ENCODE measurements at regions not wholly inside any gene's neighbourhood (a gene's known extent, or its start where the extent isn't known, plus 50 kb on each side); places are given as distances from the start of the nearest gene placed in this dataset.

DNA sequence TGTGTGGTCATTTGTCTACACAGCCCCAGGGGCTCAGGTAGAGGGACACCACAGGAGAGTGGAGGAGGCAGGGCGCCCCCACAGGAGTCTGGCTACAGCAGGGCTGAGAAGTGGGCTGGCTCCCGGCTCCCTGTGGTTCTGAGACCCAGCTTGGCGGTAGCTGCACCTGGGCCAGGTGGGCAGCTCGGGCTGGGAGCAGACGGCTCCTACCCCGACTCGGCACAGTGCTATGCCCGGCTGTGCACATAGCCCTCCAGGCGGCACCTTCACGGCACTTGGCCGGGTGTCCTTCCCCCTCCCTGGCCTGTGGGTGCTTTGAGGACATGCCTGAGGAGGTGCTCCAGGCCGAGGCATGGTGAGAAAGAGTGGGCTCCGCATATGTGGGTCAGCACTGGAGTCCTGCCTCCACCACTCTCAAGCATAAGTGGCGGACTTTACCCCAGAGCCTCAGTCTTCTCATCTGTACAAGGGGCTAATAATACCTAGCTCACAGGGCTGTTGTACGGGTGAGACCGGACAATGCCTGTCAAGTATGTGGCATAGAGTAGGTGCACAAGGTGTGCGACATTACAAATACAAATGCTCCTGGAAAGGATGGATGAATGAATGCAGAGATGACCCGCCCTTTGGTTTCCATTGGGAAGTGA is 50.1 kb upstream of the JPH3 start:
- no peak for DNase-seq

DNA sequence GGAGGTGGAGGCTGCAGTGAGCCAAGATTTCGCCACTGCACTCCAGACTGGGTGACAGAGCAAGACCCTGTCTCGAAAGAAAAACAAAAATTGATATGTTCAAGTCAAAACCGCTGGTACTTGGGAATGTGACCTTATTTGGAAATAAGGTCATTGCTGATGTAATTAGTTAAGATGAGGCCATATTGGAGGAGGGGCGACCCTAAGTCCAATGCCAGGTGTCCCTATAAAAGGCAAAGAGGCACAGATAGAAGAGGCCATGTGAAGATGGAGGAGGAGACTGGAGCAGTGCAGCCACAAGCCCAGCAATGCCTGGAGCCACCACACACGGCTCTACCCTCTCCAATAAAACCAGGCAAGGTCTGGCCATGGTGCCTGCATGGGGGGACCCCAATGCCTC is 50.8 kb upstream of the JPH3 start:
- DNase-seq: no peak

DNA sequence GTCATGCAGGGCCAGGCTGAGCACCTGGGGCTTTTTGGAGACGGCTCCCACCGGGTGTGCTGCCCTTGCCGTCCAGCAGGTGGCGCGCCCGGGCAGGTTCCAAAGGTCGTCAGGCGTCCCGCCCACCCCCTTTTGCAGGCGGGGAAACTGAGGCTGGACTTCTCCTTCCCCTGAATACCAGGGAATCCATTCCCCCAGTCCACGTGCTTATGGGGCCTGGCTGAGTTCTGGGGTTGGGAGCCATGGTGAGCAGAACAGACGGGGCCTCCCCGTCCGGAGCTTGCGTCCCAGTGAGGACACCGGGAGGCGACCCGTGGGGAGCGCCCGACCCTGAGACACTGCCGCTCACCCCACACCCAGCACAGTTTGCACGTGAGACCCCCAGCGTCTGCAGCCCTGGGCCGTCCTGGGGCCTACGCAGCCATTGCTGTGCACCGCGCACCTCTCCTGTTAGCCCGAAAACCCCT is 51.8 kb upstream of the JPH3 start:
- DNase-seq: peak; percentile 53

DNA sequence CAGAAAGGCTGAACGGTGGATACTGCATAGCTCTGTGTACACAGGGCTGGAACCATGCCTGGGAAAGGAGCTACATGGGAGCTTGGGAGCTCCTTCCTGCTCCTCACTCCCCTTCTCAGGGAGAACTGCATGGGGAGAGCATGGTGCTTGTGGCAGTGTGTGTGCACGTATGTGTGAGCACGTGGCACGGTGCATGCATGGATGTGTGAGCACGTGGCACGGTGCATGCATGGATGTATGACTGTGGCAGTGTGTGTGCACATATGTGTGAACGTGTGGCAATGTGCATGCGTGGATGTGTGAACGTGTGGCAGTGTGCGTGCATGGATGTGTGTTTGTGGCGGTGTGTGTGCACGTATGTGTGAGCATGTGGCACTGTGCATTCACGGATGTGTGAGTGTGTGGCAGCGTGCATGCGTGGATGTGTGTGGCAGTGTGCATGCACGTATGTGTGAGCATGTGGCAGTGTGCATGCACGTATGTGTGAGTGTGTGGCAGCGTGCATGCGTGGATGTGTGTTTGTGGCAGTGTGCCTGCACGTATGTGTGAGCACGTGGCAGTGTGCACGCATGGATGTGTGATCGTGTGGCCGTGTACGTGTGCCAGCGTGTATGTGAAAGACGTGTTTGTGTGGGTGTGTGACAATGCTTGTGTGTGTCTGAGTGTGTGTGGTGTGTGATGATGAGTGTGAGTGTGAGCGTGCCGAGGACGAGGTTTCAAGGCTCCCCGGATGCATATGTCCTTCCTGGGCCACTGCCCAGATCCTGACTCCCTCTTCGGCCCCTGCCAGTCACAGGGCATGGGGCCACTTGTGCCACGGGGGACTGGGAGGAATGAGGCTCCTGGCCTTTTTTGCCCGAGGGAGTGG is 52.4 kb upstream of the JPH3 start:
- no peak for DNase-seq

DNA sequence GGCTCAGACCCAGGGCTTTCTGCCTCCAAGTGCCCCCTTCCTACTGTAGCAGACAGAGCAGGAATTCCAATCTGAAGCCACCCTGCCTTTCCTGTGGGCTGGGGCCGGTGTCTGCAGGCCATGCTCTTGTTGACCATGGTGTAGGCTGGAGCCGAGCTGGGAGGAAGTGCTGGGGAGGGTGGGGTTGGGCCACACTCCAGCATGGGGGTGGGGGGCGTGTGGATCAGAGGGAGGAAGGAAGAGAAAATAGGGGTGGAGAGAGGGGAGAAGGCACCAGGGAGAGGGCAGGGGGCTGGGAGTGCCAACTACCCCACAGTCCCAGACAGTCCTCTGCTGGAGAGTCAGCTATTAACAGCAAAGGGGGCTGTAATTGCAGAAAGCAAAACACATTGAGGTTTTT is 54.3 kb upstream of the JPH3 start:
- no peak for DNase-seq

DNA sequence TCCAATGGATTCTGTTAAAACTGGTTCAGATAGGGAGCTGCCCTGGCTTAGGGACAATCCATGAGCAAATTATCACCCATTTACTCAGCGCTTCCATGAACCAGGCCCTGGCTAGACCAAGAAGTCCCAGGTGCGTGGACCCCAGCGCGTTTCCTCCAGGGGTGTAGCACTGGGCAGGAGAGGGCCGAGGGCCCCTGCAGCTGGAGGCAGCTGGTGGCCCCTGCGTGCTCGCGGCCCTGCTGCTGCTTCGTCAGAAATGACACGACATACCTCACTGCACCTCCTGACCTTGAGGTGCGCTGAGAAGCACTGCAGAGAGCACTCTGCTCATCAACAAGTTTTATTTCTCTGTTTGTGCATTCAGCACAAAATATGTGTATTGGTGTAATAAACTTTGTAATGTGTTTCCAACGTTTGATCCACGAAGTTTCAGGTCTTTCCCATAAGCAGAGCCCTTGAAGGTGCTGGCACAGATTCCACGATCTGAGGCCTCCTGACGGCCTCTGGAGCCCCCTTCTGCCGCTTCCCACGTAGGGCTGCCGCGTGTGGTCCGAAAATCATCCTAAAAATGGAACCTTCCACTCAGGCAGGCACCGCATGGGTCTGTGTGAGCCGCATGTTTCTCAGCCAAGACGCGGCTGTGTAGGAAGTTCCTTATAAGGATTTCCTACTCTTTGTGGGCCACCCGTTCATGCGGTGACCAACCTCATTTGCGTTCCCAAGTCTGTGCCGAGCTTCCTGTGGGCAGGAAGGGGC is 50.8 kb upstream of the ZCCHC14 start:
- no peak for DNase-seq

DNA sequence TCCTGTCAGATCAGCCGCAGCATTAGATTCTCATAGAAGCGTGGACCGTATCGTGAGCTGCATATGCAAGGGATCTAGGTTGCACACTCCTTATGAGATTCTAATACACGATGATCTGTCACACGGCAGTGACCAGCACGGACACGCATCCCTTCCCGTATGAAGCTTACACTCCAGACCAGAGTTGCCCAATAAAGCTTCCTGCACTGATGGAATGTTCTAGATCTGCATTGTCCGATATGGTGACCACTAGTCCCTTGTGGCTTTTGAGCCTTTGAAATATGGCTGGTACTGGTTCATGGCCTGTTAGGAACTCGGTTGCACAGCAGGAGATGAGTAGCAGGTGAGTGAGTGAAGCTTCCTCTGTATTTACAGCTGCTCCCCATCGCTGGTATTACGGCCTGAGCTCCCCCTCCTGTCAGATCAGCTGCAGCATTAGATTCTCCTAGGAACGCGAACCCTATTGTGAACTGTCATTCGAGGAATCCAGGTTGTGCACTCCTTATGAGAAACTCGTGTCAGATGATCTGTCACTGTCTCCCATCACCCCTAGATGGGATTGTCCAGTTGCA is 49.8 kb upstream of the ZCCHC14 start:
- no peak for DNase-seq

Data from CD4-positive, alpha-beta T cell treated with Interleukin-10 for 1 hour (primary cell).